Neural crest cell (in vitro differentiated cells): ENCODE measurements at regions not wholly inside any gene's neighbourhood (a gene's known extent, or its start where the extent isn't known, plus 50 kb on each side); places are given as distances from the start of the nearest gene placed in this dataset.

Experiments
- DNase-seq: peaks from one replicate; pipeline ENCODE4 v3.0.0; 2021; ENCODE audit warnings: low read depth, mixed read lengths, low spot score
- H3K27ac Mint-ChIP-seq: one replicate; pipeline ENCODE4 v1.8.0; 2021; ENCODE audit warnings: mild to moderate bottlenecking, mixed read lengths; ENCODE audit not compliant: unreplicated experiment
- H3K27me3 Mint-ChIP-seq: 2 replicates; pipeline ENCODE4 v1.8.0; 2021; ENCODE audit warnings: low read depth, mild to moderate bottlenecking, mixed read lengths
- H3K36me3 Mint-ChIP-seq: 2 replicates; pipeline ENCODE4 v1.8.0; 2021; ENCODE audit warnings: low read depth, mild to moderate bottlenecking, mixed read lengths
- H3K4me1 Mint-ChIP-seq: 2 replicates; pipeline ENCODE4 v1.8.0; 2021; ENCODE audit warnings: mixed read lengths
- H3K4me3 Mint-ChIP-seq: one replicate; pipeline ENCODE4 v1.8.0; 2021; ENCODE audit warnings: mild to moderate bottlenecking, mixed read lengths
- H3K9me3 Mint-ChIP-seq: 2 replicates; pipeline ENCODE4 v1.8.0; 2021; ENCODE audit warnings: mixed read lengths
- TF ChIP-seq, protein P1 (sequence below): fragments of 200-600 bp; sonication (generic); conservative IDR thresholded peaks from 2 replicates; pipeline ENCODE4 v1.5.0; 2021; ENCODE audit warnings: antibody characterized with exemption, mild to moderate bottlenecking

DNA sequence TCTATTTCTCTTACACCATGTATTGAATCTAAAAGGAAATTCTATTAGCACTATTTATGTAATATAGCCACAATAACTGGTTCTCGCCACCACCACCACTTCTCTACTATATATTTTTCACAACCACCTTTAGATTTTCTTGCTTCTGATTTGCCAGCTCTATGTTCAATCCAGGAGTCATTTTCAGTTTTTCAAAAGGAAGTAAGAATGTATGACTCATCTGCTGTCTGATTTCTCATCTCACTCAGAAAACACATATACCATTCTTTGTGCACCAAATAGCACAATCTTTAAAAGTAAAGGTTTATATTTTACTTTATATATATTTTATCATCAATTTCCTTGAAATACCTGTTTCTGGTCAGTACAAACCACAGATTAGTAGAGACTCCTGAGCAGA, 1127.5 kb downstream of the TAF11L14 start:
- no peak for DNase-seq
- Mint-ChIP-seq H3K9me3 (peaks cover 2% of the 10 kb centered on the region), H3K27me3 (no peaks in the 10 kb centered on the region), H3K27ac (no peak overlapping the region), H3K4me1 (no peaks in the 10 kb centered on the region), H3K4me3 (no peak overlapping the region), H3K36me3 (no peaks in the 10 kb centered on the region)
- TF ChIP-seq, protein P1, sequence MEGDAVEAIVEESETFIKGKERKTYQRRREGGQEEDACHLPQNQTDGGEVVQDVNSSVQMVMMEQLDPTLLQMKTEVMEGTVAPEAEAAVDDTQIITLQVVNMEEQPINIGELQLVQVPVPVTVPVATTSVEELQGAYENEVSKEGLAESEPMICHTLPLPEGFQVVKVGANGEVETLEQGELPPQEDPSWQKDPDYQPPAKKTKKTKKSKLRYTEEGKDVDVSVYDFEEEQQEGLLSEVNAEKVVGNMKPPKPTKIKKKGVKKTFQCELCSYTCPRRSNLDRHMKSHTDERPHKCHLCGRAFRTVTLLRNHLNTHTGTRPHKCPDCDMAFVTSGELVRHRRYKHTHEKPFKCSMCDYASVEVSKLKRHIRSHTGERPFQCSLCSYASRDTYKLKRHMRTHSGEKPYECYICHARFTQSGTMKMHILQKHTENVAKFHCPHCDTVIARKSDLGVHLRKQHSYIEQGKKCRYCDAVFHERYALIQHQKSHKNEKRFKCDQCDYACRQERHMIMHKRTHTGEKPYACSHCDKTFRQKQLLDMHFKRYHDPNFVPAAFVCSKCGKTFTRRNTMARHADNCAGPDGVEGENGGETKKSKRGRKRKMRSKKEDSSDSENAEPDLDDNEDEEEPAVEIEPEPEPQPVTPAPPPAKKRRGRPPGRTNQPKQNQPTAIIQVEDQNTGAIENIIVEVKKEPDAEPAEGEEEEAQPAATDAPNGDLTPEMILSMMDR, result no peak

DNA sequence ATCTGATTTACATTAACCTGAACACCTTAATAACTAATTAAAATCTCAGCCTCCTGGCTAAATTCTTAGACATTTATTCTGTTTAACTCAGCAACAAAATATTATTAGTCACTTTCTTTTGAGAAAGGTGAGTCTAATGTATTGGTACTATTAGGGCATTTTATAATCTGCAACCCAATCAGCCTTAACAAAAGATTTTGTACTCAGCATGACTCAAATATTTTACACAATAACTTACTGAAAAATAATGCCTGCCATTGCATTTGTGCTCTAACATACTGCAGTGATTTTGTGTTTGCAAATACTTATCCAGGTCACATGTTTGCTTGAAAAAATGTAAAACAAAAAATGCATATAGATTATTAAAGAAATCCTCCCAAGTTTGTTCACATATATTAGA, 1129.9 kb downstream of the TAF11L14 start:
- no peaks in the 10 kb centered on the region for H3K36me3 Mint-ChIP-seq
- no peak overlapping the region for H3K4me3 Mint-ChIP-seq

GRCh38 chr5:18765304-18765703, 1131.0 kb downstream of the TAF11L14 start:
- no peak for DNase-seq
- TF ChIP-seq, protein P1, result no peak
- Mint-ChIP-seq H3K4me1 (no peaks in the 10 kb centered on the region), H3K27me3 (no peaks in the 10 kb centered on the region), H3K9me3 (peaks cover 2% of the 10 kb centered on the region), H3K36me3 (no peaks in the 10 kb centered on the region), H3K27ac (no peak overlapping the region), H3K4me3 (no peak overlapping the region)

More for the DNA sequence above, 1129.9 kb downstream of the TAF11L14 start:
- Mint-ChIP-seq H3K27ac (no peak overlapping the region), H3K27me3 (no peaks in the 10 kb centered on the region), H3K9me3 (peaks cover 2% of the 10 kb centered on the region), H3K4me1 (no peaks in the 10 kb centered on the region)
- TF ChIP-seq, protein P1, result no peak
- no peak for DNase-seq

- DNase-seq, result no peak
- H3K36me3 Mint-ChIP-seq, result no peaks in the 10 kb centered on the region
- no peaks in the 10 kb centered on the region for H3K4me1 Mint-ChIP-seq
- no peak overlapping the region for H3K4me3 Mint-ChIP-seq
- H3K27ac Mint-ChIP-seq, result no peak overlapping the region
- H3K27me3 Mint-ChIP-seq, result no peaks in the 10 kb centered on the region
- TF ChIP-seq, protein P1, result no peak
- H3K9me3 Mint-ChIP-seq, result no peaks in the 10 kb centered on the region
Observed at GRCh38 chr5:18771097-18771610, 1136.9 kb downstream of the TAF11L14 start.

DNA sequence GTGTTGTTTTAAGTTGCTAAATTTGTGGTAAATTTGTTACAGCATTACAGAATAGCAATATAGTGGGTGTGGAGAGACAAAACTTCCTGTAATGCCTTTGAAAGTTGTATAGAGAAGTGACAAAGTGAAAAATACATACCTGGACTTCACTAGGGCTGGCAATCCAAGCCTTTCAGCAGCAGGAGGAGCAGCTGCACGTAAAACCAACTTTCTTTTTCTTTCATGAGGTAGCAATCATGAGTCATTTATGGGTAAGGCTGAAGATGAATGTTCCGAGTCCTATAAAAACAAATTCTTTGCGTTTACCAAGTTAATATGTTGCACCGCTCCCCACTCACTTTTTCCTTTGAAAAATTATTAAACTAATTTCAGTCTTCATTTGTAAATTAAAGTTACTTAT, 1138.2 kb downstream of the TAF11L14 start:
- Mint-ChIP-seq H3K36me3 (no peaks in the 10 kb centered on the region), H3K27me3 (no peaks in the 10 kb centered on the region), H3K4me1 (no peaks in the 10 kb centered on the region), H3K9me3 (no peaks in the 10 kb centered on the region), H3K4me3 (no peak overlapping the region), H3K27ac (no peak overlapping the region)
- TF ChIP-seq, protein P1, result peak; percentile 69
- DNase-seq, result no peak
